Ishikawa (cell line): ENCODE measurements at regions not wholly inside any gene's neighbourhood (a gene's known extent, or its start where the extent isn't known, plus 50 kb on each side); places are given as distances from the start of the nearest gene placed in this dataset.

Experiments
- CEBPB ChIP-seq: IDR thresholded peaks from 2 replicates; pipeline ENCODE4 v1.6.1; 2012
- CREB1 ChIP-seq: IDR thresholded peaks from 2 replicates; pipeline ENCODE4 v1.6.1; 2012; ENCODE audit warnings: low read depth
- EGR1 ChIP-seq: IDR thresholded peaks from 2 replicates; pipeline ENCODE4 v1.6.1; 2012
- EP300 ChIP-seq: IDR thresholded peaks from 2 replicates; pipeline ENCODE4 v1.6.1; 2012; ENCODE audit warnings: borderline replicate concordance
- FOXM1 ChIP-seq: IDR thresholded peaks from 2 replicates; pipeline ENCODE4 v1.6.1; 2012; ENCODE audit warnings: low read depth, borderline replicate concordance
- MAX ChIP-seq: IDR thresholded peaks from 2 replicates; pipeline ENCODE4 v1.6.1; 2012
- NFIC ChIP-seq: IDR thresholded peaks from 2 replicates; pipeline ENCODE4 v1.6.1; 2012
- RAD21 ChIP-seq: IDR thresholded peaks from 2 replicates; pipeline ENCODE4 v1.6.1; 2012; ENCODE audit warnings: low read depth
- TAF1 ChIP-seq: IDR thresholded peaks from 2 replicates; pipeline ENCODE4 v1.6.1; 2012; ENCODE audit warnings: low read depth, mild to moderate bottlenecking
- TCF12 ChIP-seq: IDR thresholded peaks from 2 replicates; pipeline ENCODE4 v1.6.1; 2012; ENCODE audit warnings: low read depth
- TEAD4 ChIP-seq: IDR thresholded peaks from 2 replicates; pipeline ENCODE4 v1.6.1; 2012
- USF1 ChIP-seq: IDR thresholded peaks from 2 replicates; pipeline ENCODE4 v1.6.1; 2012
- YY1 ChIP-seq: IDR thresholded peaks from 2 replicates; pipeline ENCODE4 v1.6.1; 2012; ENCODE audit warnings: low read depth
- ZBTB7A ChIP-seq: IDR thresholded peaks from 2 replicates; pipeline ENCODE4 v1.6.1; 2012; ENCODE audit warnings: low read depth
- TF ChIP-seq, protein P1 (sequence below): IDR thresholded peaks from 2 replicates; pipeline ENCODE4 v1.6.1; 2012; ENCODE audit warnings: low read depth, mild to moderate bottlenecking

DNA sequence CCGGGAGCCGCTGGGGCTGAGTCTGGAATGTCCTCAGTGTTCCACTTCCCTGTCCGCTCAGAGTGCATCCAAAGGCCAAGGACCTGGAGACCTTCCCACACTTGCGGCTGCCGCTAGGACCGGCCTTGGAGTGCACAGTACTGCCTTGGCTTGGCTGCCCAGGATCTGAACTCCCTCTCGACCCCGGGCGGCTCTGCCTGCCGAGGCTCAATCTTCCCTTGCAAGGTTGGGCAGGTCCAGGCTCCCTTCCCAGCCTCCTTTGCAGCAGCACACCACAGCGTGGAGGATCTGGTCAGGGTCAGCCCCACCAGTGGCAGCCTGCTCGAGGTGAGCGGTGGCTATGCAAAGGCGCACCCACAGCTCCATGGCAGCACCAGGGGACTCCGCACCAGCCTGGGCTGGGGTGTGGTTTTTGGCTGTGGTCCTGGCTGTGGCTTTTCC is 69.2 kb downstream of the PLXNA1 start:
- TF ChIP-seq, protein P1, sequence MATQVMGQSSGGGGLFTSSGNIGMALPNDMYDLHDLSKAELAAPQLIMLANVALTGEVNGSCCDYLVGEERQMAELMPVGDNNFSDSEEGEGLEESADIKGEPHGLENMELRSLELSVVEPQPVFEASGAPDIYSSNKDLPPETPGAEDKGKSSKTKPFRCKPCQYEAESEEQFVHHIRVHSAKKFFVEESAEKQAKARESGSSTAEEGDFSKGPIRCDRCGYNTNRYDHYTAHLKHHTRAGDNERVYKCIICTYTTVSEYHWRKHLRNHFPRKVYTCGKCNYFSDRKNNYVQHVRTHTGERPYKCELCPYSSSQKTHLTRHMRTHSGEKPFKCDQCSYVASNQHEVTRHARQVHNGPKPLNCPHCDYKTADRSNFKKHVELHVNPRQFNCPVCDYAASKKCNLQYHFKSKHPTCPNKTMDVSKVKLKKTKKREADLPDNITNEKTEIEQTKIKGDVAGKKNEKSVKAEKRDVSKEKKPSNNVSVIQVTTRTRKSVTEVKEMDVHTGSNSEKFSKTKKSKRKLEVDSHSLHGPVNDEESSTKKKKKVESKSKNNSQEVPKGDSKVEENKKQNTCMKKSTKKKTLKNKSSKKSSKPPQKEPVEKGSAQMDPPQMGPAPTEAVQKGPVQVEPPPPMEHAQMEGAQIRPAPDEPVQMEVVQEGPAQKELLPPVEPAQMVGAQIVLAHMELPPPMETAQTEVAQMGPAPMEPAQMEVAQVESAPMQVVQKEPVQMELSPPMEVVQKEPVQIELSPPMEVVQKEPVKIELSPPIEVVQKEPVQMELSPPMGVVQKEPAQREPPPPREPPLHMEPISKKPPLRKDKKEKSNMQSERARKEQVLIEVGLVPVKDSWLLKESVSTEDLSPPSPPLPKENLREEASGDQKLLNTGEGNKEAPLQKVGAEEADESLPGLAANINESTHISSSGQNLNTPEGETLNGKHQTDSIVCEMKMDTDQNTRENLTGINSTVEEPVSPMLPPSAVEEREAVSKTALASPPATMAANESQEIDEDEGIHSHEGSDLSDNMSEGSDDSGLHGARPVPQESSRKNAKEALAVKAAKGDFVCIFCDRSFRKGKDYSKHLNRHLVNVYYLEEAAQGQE = no peak
- TF ChIP-seq CEBPB (no peak), RAD21 (no peak), FOXM1 (no peak), MAX (no peak), TAF1 (no peak), TCF12 (no peak), CREB1 (no peak), EP300 (no peak), YY1 (no peak), EGR1 (no peak), TEAD4 (no peak), USF1 (no peak), ZBTB7A (no peak), NFIC (no peak)

DNA sequence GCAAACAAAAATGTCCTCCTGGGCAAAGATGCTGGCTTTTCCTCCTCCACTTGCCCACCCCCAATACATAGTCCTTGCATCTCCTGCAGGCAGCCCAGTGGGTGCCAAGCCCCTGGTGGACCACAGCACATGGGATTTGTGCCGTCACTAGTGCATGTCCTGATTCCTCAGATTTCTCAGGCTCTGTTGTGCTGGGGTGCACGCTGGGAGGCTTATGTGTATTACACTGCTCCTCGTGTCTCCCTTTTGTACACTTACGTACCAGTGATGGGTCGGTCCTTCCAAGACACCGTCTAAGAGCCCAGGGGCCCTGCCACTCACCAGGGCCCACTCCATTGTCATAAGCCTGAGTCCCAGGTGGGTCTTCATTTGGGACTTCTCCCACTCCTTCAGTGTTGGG is 70.1 kb downstream of the PLXNA1 start:
- TF ChIP-seq EGR1 (no peak), CEBPB (no peak), MAX (no peak), TCF12 (no peak), USF1 (no peak), TEAD4 (no peak), YY1 (no peak), NFIC (no peak), TAF1 (no peak), RAD21 (no peak), ZBTB7A (no peak), FOXM1 (no peak), CREB1 (no peak), EP300 (no peak)
- TF ChIP-seq, protein P1 = no peak

GRCh38 chr3:127053450-127053849 is 70.5 kb downstream of the PLXNA1 start:
- no peak for TF ChIP-seq USF1
- no peak for TF ChIP-seq RAD21
- TF ChIP-seq CREB1 = no peak
- TF ChIP-seq TCF12 = no peak
- TF ChIP-seq NFIC = no peak
- TF ChIP-seq EGR1 = no peak
- TF ChIP-seq CEBPB = no peak
- TF ChIP-seq, protein P1 = no peak
- TF ChIP-seq MAX = no peak
- TF ChIP-seq EP300 = no peak
- TF ChIP-seq FOXM1 = no peak
- no peak for TF ChIP-seq ZBTB7A
- no peak for TF ChIP-seq TEAD4
- no peak for TF ChIP-seq YY1
- no peak for TF ChIP-seq TAF1

DNA sequence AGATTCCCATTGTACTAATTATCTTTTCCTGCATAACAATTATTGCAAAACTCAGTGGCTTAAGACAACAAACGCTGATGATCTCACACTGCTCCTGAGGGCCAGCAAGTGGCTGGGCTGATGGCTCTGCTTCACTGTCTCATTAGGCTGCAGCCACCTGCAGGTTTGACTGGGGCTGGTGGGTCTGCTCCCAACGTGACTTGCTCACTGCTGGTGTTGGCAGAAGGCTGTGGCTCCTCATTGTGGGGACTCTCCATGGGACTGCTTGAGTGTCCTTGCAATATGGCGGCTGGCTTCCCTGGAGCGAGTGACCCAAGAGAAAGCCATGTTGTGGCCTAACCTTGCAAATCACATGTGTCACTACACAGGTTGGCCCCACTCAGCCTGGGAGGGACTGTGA is 71.1 kb downstream of the PLXNA1 start:
- no peak for TF ChIP-seq MAX
- no peak for TF ChIP-seq EGR1
- no peak for TF ChIP-seq TCF12
- no peak for TF ChIP-seq CEBPB
- no peak for TF ChIP-seq ZBTB7A
- TF ChIP-seq TEAD4 = no peak
- TF ChIP-seq USF1 = no peak
- no peak for TF ChIP-seq FOXM1
- no peak for TF ChIP-seq CREB1
- no peak for TF ChIP-seq NFIC
- no peak for TF ChIP-seq EP300
- TF ChIP-seq RAD21 = no peak
- TF ChIP-seq TAF1 = no peak
- no peak for TF ChIP-seq YY1
- TF ChIP-seq, protein P1 = no peak
